ENCODE measurements at regions not wholly inside any gene's neighbourhood (a gene's known extent, or its start where the extent isn't known, plus 50 kb on each side); places are given as distances from the start of the nearest gene placed in this dataset.

GRCh38 chr4:12144051-12144450, 715.4 kb upstream of the HS3ST1 start:
- H3K27ac ChIP-seq (ENCODE audit: control insufficient read depth, insufficient read depth, low read length) = no peak overlapping the region
- FAIRE-seq = no peak
- no peaks in the 10 kb centered on the region for H3K36me3 ChIP-seq (ENCODE audit: control insufficient read depth in 2 of 2, extremely low read depth in 1 of 2, insufficient read depth in 2 of 2, low read length in 2 of 2)

GRCh38 chr4:12140864-12141263, 712.2 kb upstream of the HS3ST1 start:
- FAIRE-seq (no peak), DNase-seq (ENCODE audit: low read depth, low spot score) (no peak)
- Histone ChIP-seq H3K27me3 (ENCODE audit: control insufficient read depth, extremely low read depth, insufficient read depth, low read length) (no peaks in the 10 kb centered on the region), H3K4me2 (ENCODE audit: control insufficient read depth, extremely low read depth, insufficient read depth, low read depth, low read length) (no peak overlapping the region), H3K9ac (ENCODE audit: control insufficient read depth, extremely low read depth, insufficient read depth, low read length) (no peak overlapping the region), H3K4me3 (ENCODE audit: control insufficient read depth in 2 of 3, extremely low read depth in 1 of 3, insufficient read depth in 2 of 3, low read depth in 1 of 3, low read length in 3 of 3) (no peak overlapping the region), H3K79me2 (ENCODE audit: control insufficient read depth, insufficient read depth, low read length) (no peaks in the 10 kb centered on the region), H3K27ac (ENCODE audit: control insufficient read depth, insufficient read depth, low read length) (no peak overlapping the region), H3K36me3 (ENCODE audit: control insufficient read depth in 2 of 2, extremely low read depth in 1 of 2, insufficient read depth in 2 of 2, low read length in 2 of 2) (no peaks in the 10 kb centered on the region), H4K20me1 (ENCODE audit: control insufficient read depth, extremely low read depth, insufficient read depth, low read length) (no peaks in the 10 kb centered on the region), H3K9me1 (ENCODE audit: control insufficient read depth, extremely low read depth, insufficient read depth, low read length) (no peaks in the 10 kb centered on the region), H3K4me1 (ENCODE audit: control insufficient read depth, extremely low read depth, insufficient read depth, low read length) (no peaks in the 10 kb centered on the region), H2AFZ (ENCODE audit: control insufficient read depth, low read length) (no peak overlapping the region), H3K9me3 (ENCODE audit: control insufficient read depth, low read depth, low read length) (no peaks in the 10 kb centered on the region)
- dilution Hi-C loops (cut with MboI; ENCODE audit: extremely low pct_ligation_motif_present, low sequenced_read_pairs) = no loop called here
- TF ChIP-seq, protein P1, sequence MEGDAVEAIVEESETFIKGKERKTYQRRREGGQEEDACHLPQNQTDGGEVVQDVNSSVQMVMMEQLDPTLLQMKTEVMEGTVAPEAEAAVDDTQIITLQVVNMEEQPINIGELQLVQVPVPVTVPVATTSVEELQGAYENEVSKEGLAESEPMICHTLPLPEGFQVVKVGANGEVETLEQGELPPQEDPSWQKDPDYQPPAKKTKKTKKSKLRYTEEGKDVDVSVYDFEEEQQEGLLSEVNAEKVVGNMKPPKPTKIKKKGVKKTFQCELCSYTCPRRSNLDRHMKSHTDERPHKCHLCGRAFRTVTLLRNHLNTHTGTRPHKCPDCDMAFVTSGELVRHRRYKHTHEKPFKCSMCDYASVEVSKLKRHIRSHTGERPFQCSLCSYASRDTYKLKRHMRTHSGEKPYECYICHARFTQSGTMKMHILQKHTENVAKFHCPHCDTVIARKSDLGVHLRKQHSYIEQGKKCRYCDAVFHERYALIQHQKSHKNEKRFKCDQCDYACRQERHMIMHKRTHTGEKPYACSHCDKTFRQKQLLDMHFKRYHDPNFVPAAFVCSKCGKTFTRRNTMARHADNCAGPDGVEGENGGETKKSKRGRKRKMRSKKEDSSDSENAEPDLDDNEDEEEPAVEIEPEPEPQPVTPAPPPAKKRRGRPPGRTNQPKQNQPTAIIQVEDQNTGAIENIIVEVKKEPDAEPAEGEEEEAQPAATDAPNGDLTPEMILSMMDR (optimal IDR thresholded peaks at IDR 0.05 in 1 of 3, IDR thresholded peaks at IDR 0.05 in 1 of 3, conservative IDR thresholded peaks at IDR 0.05 in 1 of 3; ENCODE audit: extremely low read depth in 1 of 3, insufficient read depth in 2 of 3, low read length in 3 of 3) = no peak
- no peak for TF ChIP-seq EZH2 (IDR thresholded peaks at IDR 0.05; ENCODE audit: low read length)

More at GRCh38 chr4:12144051-12144450, 715.4 kb upstream of the HS3ST1 start:
- H3K4me3 ChIP-seq (ENCODE audit: control insufficient read depth in 2 of 3, extremely low read depth in 1 of 3, insufficient read depth in 2 of 3, low read depth in 1 of 3, low read length in 3 of 3) = no peak overlapping the region
- H3K4me1 ChIP-seq (ENCODE audit: control insufficient read depth, extremely low read depth, insufficient read depth, low read length) = no peaks in the 10 kb centered on the region
- no peaks in the 10 kb centered on the region for H3K27me3 ChIP-seq (ENCODE audit: control insufficient read depth, extremely low read depth, insufficient read depth, low read length)
- dilution Hi-C loops (cut with MboI; ENCODE audit: extremely low pct_ligation_motif_present, low sequenced_read_pairs) = no loop called here
- no peak overlapping the region for H2AFZ ChIP-seq (ENCODE audit: control insufficient read depth, low read length)
- no peak overlapping the region for H3K9ac ChIP-seq (ENCODE audit: control insufficient read depth, extremely low read depth, insufficient read depth, low read length)
- H3K9me3 ChIP-seq (ENCODE audit: control insufficient read depth, low read depth, low read length) = no peaks in the 10 kb centered on the region
- no peaks in the 10 kb centered on the region for H4K20me1 ChIP-seq (ENCODE audit: control insufficient read depth, extremely low read depth, insufficient read depth, low read length)
- no peak for DNase-seq (ENCODE audit: low read depth, low spot score)
- H3K79me2 ChIP-seq (ENCODE audit: control insufficient read depth, insufficient read depth, low read length) = no peaks in the 10 kb centered on the region
- TF ChIP-seq, protein P1 (optimal IDR thresholded peaks at IDR 0.05 in 1 of 3, IDR thresholded peaks at IDR 0.05 in 1 of 3, conservative IDR thresholded peaks at IDR 0.05 in 1 of 3; ENCODE audit: extremely low read depth in 1 of 3, insufficient read depth in 2 of 3, low read length in 3 of 3) = no peak
- TF ChIP-seq EZH2 (IDR thresholded peaks at IDR 0.05; ENCODE audit: low read length) = no peak
- H3K4me2 ChIP-seq (ENCODE audit: control insufficient read depth, extremely low read depth, insufficient read depth, low read depth, low read length) = no peak overlapping the region
- H3K9me1 ChIP-seq (ENCODE audit: control insufficient read depth, extremely low read depth, insufficient read depth, low read length) = no peaks in the 10 kb centered on the region

All from keratinocyte (primary cell).